ENCODE measurements at regions not wholly inside any gene's neighbourhood (a gene's known extent, or its start where the extent isn't known, plus 50 kb on each side); places are given as distances from the start of the nearest gene placed in this dataset.
"Not testable (repeated sequence)": the region's sequence is repeated elsewhere in the genome, so short reads cannot be mapped to it uniquely, and the experiment has no call there.

DNA sequence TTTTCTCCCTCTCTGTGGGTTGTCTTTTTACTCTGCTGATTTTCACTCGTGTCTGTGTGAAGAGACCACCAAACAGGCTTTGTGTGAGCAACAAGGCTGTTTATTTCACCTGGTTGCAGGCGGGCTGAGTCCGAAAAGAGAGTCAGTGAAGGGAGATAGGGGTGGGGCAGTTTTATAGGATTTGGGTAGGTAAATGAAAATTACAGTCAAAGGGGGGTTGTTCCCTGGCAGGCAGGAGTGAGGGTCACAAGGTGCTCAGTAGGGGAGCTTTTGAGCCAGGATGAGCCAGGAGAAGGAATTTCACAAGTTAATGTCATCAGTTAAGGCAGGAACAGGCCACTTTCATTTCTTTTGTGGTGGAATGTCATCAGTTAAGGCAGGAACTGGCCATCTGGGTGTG is 729.6 kb downstream of the TRHDE start:
- not testable (repeated sequence) for TF ChIP-seq POLR2A (IDR thresholded peaks at IDR 0.05; ENCODE audit: low read length); GATA1 (IDR thresholded peaks at IDR 0.05; ENCODE audit: low read depth, low read length)

Data from erythroblast (primary cell).